ENCODE measurements at regions not wholly inside any gene's neighbourhood (a gene's known extent, or its start where the extent isn't known, plus 50 kb on each side); places are given as distances from the start of the nearest gene placed in this dataset.

DNA sequence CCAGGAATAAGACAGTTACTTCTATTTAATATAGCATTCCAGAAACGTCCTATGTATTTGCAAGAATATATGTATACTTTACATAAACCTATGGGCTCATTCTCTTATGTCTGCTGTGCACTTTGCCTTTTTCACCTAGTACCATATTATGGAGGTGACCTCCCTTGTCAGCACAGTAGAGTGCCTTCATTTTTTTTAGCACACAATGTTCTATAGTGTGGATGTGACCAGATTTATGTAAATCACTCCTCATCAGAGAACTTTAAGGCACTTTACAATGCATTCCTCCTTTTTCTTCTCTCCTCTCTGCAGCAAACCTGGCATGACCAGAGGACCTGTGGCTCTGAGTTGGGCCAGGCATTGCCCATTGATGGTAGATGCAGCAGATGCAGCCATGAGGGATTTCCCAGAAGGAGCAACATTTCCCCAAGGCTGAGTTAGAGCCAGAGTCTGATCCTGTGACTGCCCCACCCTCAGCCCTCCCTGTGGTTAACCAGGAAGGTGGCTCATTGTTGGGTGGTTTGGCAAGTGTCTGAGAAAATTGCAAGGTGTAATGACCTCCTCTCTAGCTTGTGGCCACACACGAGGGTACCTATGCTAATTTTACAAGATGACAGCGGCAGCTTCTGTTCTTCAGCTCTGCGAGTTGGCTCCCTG lies 76.5 kb upstream of the DLX2 start:
- Histone ChIP-seq H2AFZ (ENCODE audit: low read length) (no peak overlapping the region), H3K4me1 (ENCODE audit: insufficient read depth, low read length, severe bottlenecking) (no peaks in the 10 kb centered on the region), H3K4me3 (ENCODE audit: low read depth, low read length, poor library complexity, severe bottlenecking) (no peak overlapping the region), H4K20me1 (ENCODE audit: insufficient read depth, low read length) (no peaks in the 10 kb centered on the region), H3K9me2 (ENCODE audit: low read depth, low read length) (no peaks in the 10 kb centered on the region), H3K36me3 (ENCODE audit: insufficient read depth, low read length) (no peaks in the 10 kb centered on the region), H3K9ac (ENCODE audit: low read length) (no peak overlapping the region), H3K27ac (ENCODE audit: low read depth, low read length, poor library complexity, severe bottlenecking) (no peak overlapping the region), H3K79me2 (ENCODE audit: insufficient read depth, low read length) (no peaks in the 10 kb centered on the region), H3K4me2 (ENCODE audit: low read length) (no peak overlapping the region), H3F3A (ENCODE audit: insufficient read depth, low read length) (no peaks in the 10 kb centered on the region), H3K9me3 (ENCODE audit: low read length) (no peaks in the 10 kb centered on the region), H3K27me3 (ENCODE audit: insufficient read depth, low read length) (no peaks in the 10 kb centered on the region)
- TF ChIP-seq, protein P1, sequence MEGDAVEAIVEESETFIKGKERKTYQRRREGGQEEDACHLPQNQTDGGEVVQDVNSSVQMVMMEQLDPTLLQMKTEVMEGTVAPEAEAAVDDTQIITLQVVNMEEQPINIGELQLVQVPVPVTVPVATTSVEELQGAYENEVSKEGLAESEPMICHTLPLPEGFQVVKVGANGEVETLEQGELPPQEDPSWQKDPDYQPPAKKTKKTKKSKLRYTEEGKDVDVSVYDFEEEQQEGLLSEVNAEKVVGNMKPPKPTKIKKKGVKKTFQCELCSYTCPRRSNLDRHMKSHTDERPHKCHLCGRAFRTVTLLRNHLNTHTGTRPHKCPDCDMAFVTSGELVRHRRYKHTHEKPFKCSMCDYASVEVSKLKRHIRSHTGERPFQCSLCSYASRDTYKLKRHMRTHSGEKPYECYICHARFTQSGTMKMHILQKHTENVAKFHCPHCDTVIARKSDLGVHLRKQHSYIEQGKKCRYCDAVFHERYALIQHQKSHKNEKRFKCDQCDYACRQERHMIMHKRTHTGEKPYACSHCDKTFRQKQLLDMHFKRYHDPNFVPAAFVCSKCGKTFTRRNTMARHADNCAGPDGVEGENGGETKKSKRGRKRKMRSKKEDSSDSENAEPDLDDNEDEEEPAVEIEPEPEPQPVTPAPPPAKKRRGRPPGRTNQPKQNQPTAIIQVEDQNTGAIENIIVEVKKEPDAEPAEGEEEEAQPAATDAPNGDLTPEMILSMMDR (IDR thresholded peaks at IDR 0.05; ENCODE audit: low read length) = no peak
- no peak for TF ChIP-seq EZH2 (IDR thresholded peaks at IDR 0.05; ENCODE audit: borderline replicate concordance, low read length)

DNA sequence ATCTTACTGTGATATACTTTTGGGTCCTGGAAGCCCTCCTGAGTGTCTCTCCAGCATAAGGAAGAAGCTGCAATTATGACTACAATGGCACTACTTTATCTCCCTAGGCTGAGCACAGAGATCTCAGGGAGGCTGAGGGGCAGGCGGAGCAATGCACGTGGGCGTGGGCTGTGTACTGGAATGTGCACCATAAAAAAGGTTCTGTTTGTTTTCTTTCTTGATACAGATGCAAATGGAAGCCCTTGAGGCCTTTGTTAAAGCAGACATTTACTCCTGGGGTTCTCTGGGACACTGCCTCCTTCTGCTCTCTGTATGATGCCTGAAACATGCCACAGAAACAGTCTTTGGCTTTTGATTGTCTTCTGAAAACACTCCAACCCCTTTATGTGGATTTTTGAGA lies 79.1 kb upstream of the DLX2 start:
- H2AFZ ChIP-seq (ENCODE audit: low read length) = no peak overlapping the region
- no peaks in the 10 kb centered on the region for H3K9me2 ChIP-seq (ENCODE audit: low read depth, low read length)
- H3K4me3 ChIP-seq (ENCODE audit: low read depth, low read length, poor library complexity, severe bottlenecking) = no peak overlapping the region
- H3K9me3 ChIP-seq (ENCODE audit: low read length) = no peaks in the 10 kb centered on the region
- H3K27me3 ChIP-seq (ENCODE audit: insufficient read depth, low read length) = no peaks in the 10 kb centered on the region
- no peak for TF ChIP-seq EZH2 (IDR thresholded peaks at IDR 0.05; ENCODE audit: borderline replicate concordance, low read length)
- TF ChIP-seq, protein P1 (IDR thresholded peaks at IDR 0.05; ENCODE audit: low read length) = no peak
- no peaks in the 10 kb centered on the region for H3K79me2 ChIP-seq (ENCODE audit: insufficient read depth, low read length)
- no peak overlapping the region for H3K27ac ChIP-seq (ENCODE audit: low read depth, low read length, poor library complexity, severe bottlenecking)
- H3K9ac ChIP-seq (ENCODE audit: low read length) = no peak overlapping the region
- no peaks in the 10 kb centered on the region for H3K36me3 ChIP-seq (ENCODE audit: insufficient read depth, low read length)
- H3F3A ChIP-seq (ENCODE audit: insufficient read depth, low read length) = no peaks in the 10 kb centered on the region
- no peaks in the 10 kb centered on the region for H4K20me1 ChIP-seq (ENCODE audit: insufficient read depth, low read length)
- no peak overlapping the region for H3K4me2 ChIP-seq (ENCODE audit: low read length)
- no peaks in the 10 kb centered on the region for H3K4me1 ChIP-seq (ENCODE audit: insufficient read depth, low read length, severe bottlenecking)

DNA sequence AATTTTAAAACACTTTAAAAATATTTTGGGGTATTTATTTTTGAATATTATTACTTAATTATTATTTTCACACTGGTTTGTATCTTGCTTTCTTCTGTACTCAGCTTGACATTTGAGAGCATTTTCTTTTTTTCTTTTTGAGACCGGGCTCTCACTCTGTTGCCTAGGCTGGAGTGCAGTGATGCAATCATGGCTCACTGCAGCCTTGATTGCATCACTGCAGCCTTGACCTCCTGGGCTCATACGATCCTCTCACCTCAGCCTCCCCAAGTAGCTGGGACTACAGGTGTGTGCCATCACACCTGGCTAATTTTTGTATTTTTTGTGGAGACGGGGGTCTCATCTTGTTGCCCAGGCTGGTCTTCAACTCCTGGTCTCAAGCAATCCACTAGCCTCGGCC lies 79.9 kb upstream of the DLX2 start:
- H3K79me2 ChIP-seq (ENCODE audit: insufficient read depth, low read length) = no peaks in the 10 kb centered on the region

More for the DNA sequence above, 79.9 kb upstream of the DLX2 start:
- Histone ChIP-seq H3K4me1 (ENCODE audit: insufficient read depth, low read length, severe bottlenecking) (no peaks in the 10 kb centered on the region), H3K4me2 (ENCODE audit: low read length) (no peak overlapping the region), H3K9me3 (ENCODE audit: low read length) (no peaks in the 10 kb centered on the region), H3F3A (ENCODE audit: insufficient read depth, low read length) (no peaks in the 10 kb centered on the region), H3K27ac (ENCODE audit: low read depth, low read length, poor library complexity, severe bottlenecking) (no peak overlapping the region), H3K4me3 (ENCODE audit: low read depth, low read length, poor library complexity, severe bottlenecking) (no peak overlapping the region), H2AFZ (ENCODE audit: low read length) (no peak overlapping the region), H3K9me2 (ENCODE audit: low read depth, low read length) (no peaks in the 10 kb centered on the region), H3K36me3 (ENCODE audit: insufficient read depth, low read length) (no peaks in the 10 kb centered on the region), H3K27me3 (ENCODE audit: insufficient read depth, low read length) (no peaks in the 10 kb centered on the region), H3K9ac (ENCODE audit: low read length) (no peak overlapping the region), H4K20me1 (ENCODE audit: insufficient read depth, low read length) (no peaks in the 10 kb centered on the region)
- no peak for TF ChIP-seq EZH2 (IDR thresholded peaks at IDR 0.05; ENCODE audit: borderline replicate concordance, low read length)
- TF ChIP-seq, protein P1 (IDR thresholded peaks at IDR 0.05; ENCODE audit: low read length) = no peak

Measured in OCI-LY1 (cell line).